Peyer's patch (tissue), 4 donors: ENCODE measurements at regions not wholly inside any gene's neighbourhood (a gene's known extent, or its start where the extent isn't known, plus 50 kb on each side); places are given as distances from the start of the nearest gene placed in this dataset.

ENCODE experiments used
- CTCF ChIP-seq, 6 experiments: fragments of 450-650 bp in 4 of 6; fragments of 200-600 bp in 2 of 6; sonication (generic) in 1 of 6; IDR thresholded peaks; one replicate each; pipeline ENCODE4 v1.5.1; 2017 to 2019; ENCODE audit warnings: antibody characterized with exemption in 6 of 6, mild to moderate bottlenecking in 3 of 6, moderate library complexity in 1 of 6
- POLR2A ChIP-seq, 2 donors: fragments of 450-650 bp; IDR thresholded peaks; one replicate each; pipeline ENCODE4 v1.5.1; 2017; ENCODE audit warnings: antibody characterized with exemption in 2 of 2, mild to moderate bottlenecking in 2 of 2, moderate library complexity in 2 of 2

- TF ChIP-seq CTCF (IDR thresholded peaks at IDR 0.05) (no peak), POLR2A (IDR thresholded peaks at IDR 0.05) (no peak)
These were observed 107.4 kb downstream of the ARL4A start for GRCh38 chr7:12794722-12795302.
